GM12878 (cell line): ENCODE measurements at regions not wholly inside any gene's neighbourhood (a gene's known extent, or its start where the extent isn't known, plus 50 kb on each side); places are given as distances from the start of the nearest gene placed in this dataset.

ENCODE experiments used
- ATAC-seq: fragments of 200-7000 bp; cut with Tn5 transposase; 3 replicates; pipeline ENCODE4 v1.9.1; 2020; ENCODE audit warnings: mild to moderate bottlenecking, moderate library complexity
- BruUV-seq: library from RNA; stranded (reverse); fragments of 400-500 nt; replicated peaks from 2 replicates; lab custom pipeline; 2021; lab: Mats Ljungman, UMichigan
- CTCF ChIA-PET: fragments of 300-600 bp; sonication (Branson Sonifier 250); formaldehyde crosslinking; extraction: SDS; loops from one replicate; lab custom pipeline; 2021; ENCODE audit warnings: inconsistent platforms; lab: Yijun Ruan, JAX
- POLR2A ChIA-PET: fragments of 350-600 bp; formaldehyde crosslinking; extraction: SDS; loops from one replicate; lab custom pipeline; 2021; ENCODE audit warnings: inconsistent platforms; lab: Charles Lee
- RAD21 ChIA-PET: fragments of 300-600 bp; sonication (Branson Sonifier 250); formaldehyde crosslinking; loops from one replicate; lab custom pipeline; 2023; ENCODE audit warnings: antibody characterized with exemption; ENCODE audit not compliant: unreplicated experiment; lab: Charles Lee
- SMC1A ChIA-PET: fragments of 300-600 bp; sonication (Branson Sonifier 250); formaldehyde crosslinking; loops from one replicate; lab custom pipeline; 2023; ENCODE audit not compliant: unreplicated experiment, uncharacterized antibody; lab: Charles Lee
- DNase-seq: peaks from one replicate; pipeline ENCODE4 v3.0.0-alpha.2; 2011; ENCODE audit warnings: low read depth, low spot score
- FAIRE-seq: peaks from 3 replicates; lab custom pipeline; 2011; peaks lifted over from hg19 to GRCh38; lab: Jason Lieb, UNC
- H2AFZ ChIP-seq: 2 replicates; pipeline ENCODE4 v1.6.0; 2011; ENCODE audit warnings: low read depth, low read length, control low read depth; ENCODE audit not compliant: control insufficient read depth
- H3K27ac ChIP-seq: 2 replicates; pipeline ENCODE4 v1.5.1; 2011; ENCODE audit warnings: control low read depth; ENCODE audit not compliant: control insufficient read depth, insufficient read depth
- H3K27me3 ChIP-seq, 2 experiments: replicated peaks in 1 of 2; 2 replicates each; pipeline versions ENCODE4 v1.6.0 to v1.6.1; 2011; ENCODE audit warnings: low read length in 1 of 2; ENCODE audit not compliant: control insufficient read depth in 2 of 2, insufficient read depth in 2 of 2
- H3K36me3 ChIP-seq, 2 experiments: 2 replicates each; pipeline ENCODE4 v1.5.1; 2011; ENCODE audit warnings: low read length in 1 of 2; ENCODE audit not compliant: control insufficient read depth in 2 of 2, insufficient read depth in 2 of 2
- H3K4me1 ChIP-seq: 2 replicates; pipeline ENCODE4 v1.6.1; 2011; ENCODE audit warnings: mild to moderate bottlenecking, low read length, moderate library complexity, mixed read lengths; ENCODE audit not compliant: control insufficient read depth, insufficient read depth
- H3K4me2 ChIP-seq: 2 replicates; pipeline ENCODE4 v1.6.0; 2011; ENCODE audit warnings: control low read depth; ENCODE audit not compliant: control insufficient read depth, insufficient read depth
- H3K4me3 ChIP-seq: fragments of 200-600 bp; sonication (generic); 2 replicates; pipeline ENCODE4 v1.5.1; 2016
- H3K79me2 ChIP-seq: 2 replicates; pipeline ENCODE4 v1.6.0; 2011; ENCODE audit warnings: low read length; ENCODE audit not compliant: control insufficient read depth, insufficient read depth
- H3K9ac ChIP-seq: 2 replicates; pipeline ENCODE4 v1.8.0; 2011; ENCODE audit warnings: low read length, control low read depth, mixed read lengths; ENCODE audit not compliant: control insufficient read depth, insufficient read depth
- H3K9me3 ChIP-seq: replicated peaks from 3 replicates; pipeline ENCODE4 v1.5.1; 2011; ENCODE audit warnings: mild to moderate bottlenecking, low read length; ENCODE audit not compliant: control insufficient read depth, insufficient read depth
- H4K20me1 ChIP-seq: 2 replicates; pipeline ENCODE4 v1.6.0; 2011; ENCODE audit not compliant: control insufficient read depth, insufficient read depth
- CHD1 ChIP-seq: IDR thresholded peaks from 2 replicates; pipeline ENCODE4 v1.6.1; 2012; ENCODE audit warnings: low read depth, low read length, improper control_type of control experiment
- HCFC1 ChIP-seq: fragments of 150-350 bp; IDR thresholded peaks from 2 replicates; pipeline ENCODE4 v1.6.1; 2014; ENCODE audit warnings: low read length
- KAT2A ChIP-seq: conservative IDR thresholded peaks from 2 replicates; pipeline ENCODE4 v1.6.1; 2011; ENCODE audit warnings: low read depth, low read length; ENCODE audit not compliant: control insufficient read depth
- LARP7 ChIP-seq: fragments of 450-650 bp; IDR thresholded peaks from 2 replicates; pipeline ENCODE4 v1.6.1; 2017; ENCODE audit warnings: mild to moderate bottlenecking
- MEF2A ChIP-seq: IDR thresholded peaks from 2 replicates; pipeline ENCODE4 v1.6.1; 2011; ENCODE audit warnings: low read depth, mild to moderate bottlenecking, low read length, moderate library complexity; ENCODE audit not compliant: insufficient read depth
- PKNOX1 ChIP-seq: fragments of 450-650 bp; IDR thresholded peaks from 2 replicates; pipeline ENCODE4 v1.6.1; 2016; ENCODE audit warnings: mild to moderate bottlenecking
- RCOR1 ChIP-seq: conservative IDR thresholded peaks from 2 replicates; pipeline ENCODE4 v1.6.1; 2012; ENCODE audit warnings: low read depth, low read length, improper control_type of control experiment
- SIX5 ChIP-seq: IDR thresholded peaks from 2 replicates; pipeline ENCODE4 v1.6.1; 2011; ENCODE audit warnings: mild to moderate bottlenecking, low read depth, low read length, moderate library complexity; ENCODE audit not compliant: severe bottlenecking
- USF2 ChIP-seq: IDR thresholded peaks from 2 replicates; pipeline ENCODE4 v1.6.1; 2011; ENCODE audit warnings: low read depth, low read length, improper control_type of control experiment, borderline replicate concordance
- WGBS: methylation state at CpG from one replicate; pipeline ENCODE4 v1.1.6; 2016; ENCODE audit warnings: low lambda C conversion rate; ENCODE audit not compliant: insufficient replicate concordance, insufficient coverage; ENCODE audit errors: missing lambda C conversion rate; 5-methylcytosine and 5-hydroxymethylcytosine counted together
- in situ Hi-C: fragments of 300-500 bp; cut with MboI; formaldehyde crosslinking; loops from 9 replicates; pipeline ENCODE4 v1.14.3; 2018; ENCODE audit warnings: mixed read lengths
- intact Hi-C: fragments of 100-400 bp; cut with micrococcal nuclease; formaldehyde crosslinking; loops from one replicate; pipeline ENCODE4 v1.14.2; 2022; ENCODE audit not compliant: unreplicated experiment

DNA sequence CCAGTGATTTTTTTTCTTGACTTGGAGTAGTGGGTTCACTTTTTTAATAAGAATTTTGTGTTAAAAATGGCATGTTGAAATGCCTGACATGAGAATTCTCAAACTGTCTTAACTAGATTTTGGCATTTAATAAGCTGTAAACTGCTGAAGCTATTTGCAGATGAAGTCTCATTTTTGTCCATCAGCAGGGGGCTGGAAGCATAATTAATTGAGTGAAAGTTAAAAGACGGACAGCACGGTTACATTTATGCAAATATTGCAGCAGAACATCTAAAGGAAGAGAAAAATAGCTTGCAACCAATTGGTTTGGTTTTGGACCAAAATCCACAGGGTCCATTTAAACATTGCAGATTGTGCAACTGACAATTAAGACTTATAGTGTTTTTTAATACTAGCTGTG, 837.3 kb upstream of the KLHL1 start (continued):
- TF ChIP-seq MEF2A (no peak), HCFC1 (no peak)
- TF ChIP-seq, all 136 proteins: peak for 0

DNA sequence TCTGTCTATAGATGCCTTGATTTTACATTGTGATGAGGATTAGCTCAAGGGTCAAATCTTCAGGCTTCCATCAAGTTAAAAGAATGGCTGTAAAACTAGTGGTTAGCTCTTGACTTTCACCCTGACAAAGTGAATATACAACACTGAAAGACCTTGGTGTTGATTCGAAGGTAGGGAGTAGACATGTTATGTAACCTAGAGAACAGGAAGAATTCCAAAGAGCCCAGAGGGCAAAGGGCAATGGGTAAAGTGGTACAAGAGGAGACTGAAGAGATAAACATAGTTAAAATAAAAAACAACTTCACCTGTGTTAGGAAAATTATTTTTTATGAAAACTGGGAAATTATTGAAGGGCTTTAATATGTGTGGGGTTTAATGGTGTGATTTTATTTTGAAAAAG, 833.2 kb upstream of the KLHL1 start:
- H2AFZ ChIP-seq = no peak overlapping the region
- no peak for DNase-seq
- POLR2A ChIA-PET = no interaction called here
- H3K27ac ChIP-seq = no peak overlapping the region
- no peak for FAIRE-seq
- H3K4me3 ChIP-seq = no peak overlapping the region
- no peaks in the 10 kb centered on the region for H3K4me1 ChIP-seq
- no peak for TF ChIP-seq RCOR1
- TF ChIP-seq CHD1 = no peak
- no peak for TF ChIP-seq KAT2A
- no peak for TF ChIP-seq LARP7
- TF ChIP-seq SIX5 = no peak
- TF ChIP-seq USF2 = no peak
- TF ChIP-seq PKNOX1 = no peak
- intact Hi-C loops (no loop called here), in situ Hi-C loops (no loop called here)
- H3K9me3 ChIP-seq = no peaks in the 10 kb centered on the region
- no peak overlapping the region for H3K9ac ChIP-seq
- CTCF ChIA-PET = interaction anchor here (2.6 kb wide), 1 partner anchor 18 kb away, joined by 10 read pairs; no protein-coding TSS in a partner anchor
- no peaks in the 10 kb centered on the region for H4K20me1 ChIP-seq
- no peaks in the 10 kb centered on the region for H3K27me3 ChIP-seq
- no peaks in the 10 kb centered on the region for H3K36me3 ChIP-seq
- no peak for ATAC-seq
- SMC1A ChIA-PET = interaction anchor here (1.0 kb wide), 1 partner anchor 13 kb away, joined by 4 read pairs; no protein-coding TSS in a partner anchor
- 0% methylated on average over 1 of the region's 1 CpG for WGBS
- no peaks in the 10 kb centered on the region for H3K79me2 ChIP-seq
- BruUV-seq = no TSS peak
- RAD21 ChIA-PET = no interaction called here
- no peak overlapping the region for H3K4me2 ChIP-seq
